ENCODE measurements at regions not wholly inside any gene's neighbourhood (a gene's known extent, or its start where the extent isn't known, plus 50 kb on each side); places are given as distances from the start of the nearest gene placed in this dataset.

GRCh38 chr11:109138196-109138595 is 283.8 kb upstream of the C11orf87 start:
- no peak overlapping the region for H3K4me3 Mint-ChIP-seq
- no peaks in the 10 kb centered on the region for H3K36me3 Mint-ChIP-seq (ENCODE audit: low read depth)
- H3K9me3 Mint-ChIP-seq = no peaks in the 10 kb centered on the region
- no peak overlapping the region for H3K27ac Mint-ChIP-seq
- no peaks in the 10 kb centered on the region for H3K27me3 Mint-ChIP-seq (ENCODE audit: low read depth)
- DNase-seq (ENCODE audit: low spot score) = no peak
- no peaks in the 10 kb centered on the region for H3K4me1 Mint-ChIP-seq (ENCODE audit: low read depth)

GRCh38 chr11:109140426-109140825 is 281.6 kb upstream of the C11orf87 start:
- Mint-ChIP-seq H3K27me3 (ENCODE audit: low read depth) (no peaks in the 10 kb centered on the region), H3K9me3 (no peaks in the 10 kb centered on the region), H3K4me3 (no peak overlapping the region)

GRCh38 chr11:109140857-109141515 is 281.0 kb upstream of the C11orf87 start:
- no peak overlapping the region for H3K27ac Mint-ChIP-seq
- no peaks in the 10 kb centered on the region for H3K9me3 Mint-ChIP-seq
- H3K27me3 Mint-ChIP-seq (ENCODE audit: low read depth) = no peaks in the 10 kb centered on the region
- H3K4me1 Mint-ChIP-seq (ENCODE audit: low read depth) = no peaks in the 10 kb centered on the region
- DNase-seq (ENCODE audit: low spot score) = no peak
- H3K4me3 Mint-ChIP-seq = no peak overlapping the region
- no peaks in the 10 kb centered on the region for H3K36me3 Mint-ChIP-seq (ENCODE audit: low read depth)

More at GRCh38 chr11:109140426-109140825, 281.6 kb upstream of the C11orf87 start:
- Mint-ChIP-seq H3K36me3 (ENCODE audit: low read depth) (no peaks in the 10 kb centered on the region), H3K27ac (no peak overlapping the region), H3K4me1 (ENCODE audit: low read depth) (no peaks in the 10 kb centered on the region)
- no peak for DNase-seq (ENCODE audit: low spot score)

- H3K36me3 Mint-ChIP-seq (ENCODE audit: low read depth) = no peaks in the 10 kb centered on the region
- H3K27me3 Mint-ChIP-seq (ENCODE audit: low read depth) = no peaks in the 10 kb centered on the region
- H3K4me3 Mint-ChIP-seq = no peak overlapping the region
- H3K9me3 Mint-ChIP-seq = no peaks in the 10 kb centered on the region
- no peak overlapping the region for H3K27ac Mint-ChIP-seq
- no peak for DNase-seq (ENCODE audit: low spot score)
- no peaks in the 10 kb centered on the region for H3K4me1 Mint-ChIP-seq (ENCODE audit: low read depth)
Measured at GRCh38 chr11:109145287-109145686, 276.7 kb upstream of the C11orf87 start.

- Mint-ChIP-seq H3K9me3 (no peaks in the 10 kb centered on the region), H3K4me3 (no peak overlapping the region), H3K27me3 (ENCODE audit: low read depth) (no peaks in the 10 kb centered on the region), H3K4me1 (ENCODE audit: low read depth) (no peaks in the 10 kb centered on the region), H3K27ac (no peak overlapping the region), H3K36me3 (ENCODE audit: low read depth) (no peaks in the 10 kb centered on the region)
- DNase-seq (ENCODE audit: low spot score) = no peak
Measured at GRCh38 chr11:109147726-109148125, 274.3 kb upstream of the C11orf87 start.

GRCh38 chr11:109148669-109149068 is 273.3 kb upstream of the C11orf87 start:
- H3K27me3 Mint-ChIP-seq (ENCODE audit: low read depth) = no peaks in the 10 kb centered on the region
- DNase-seq (ENCODE audit: low spot score) = no peak
- no peaks in the 10 kb centered on the region for H3K36me3 Mint-ChIP-seq (ENCODE audit: low read depth)
- no peaks in the 10 kb centered on the region for H3K9me3 Mint-ChIP-seq
- H3K4me1 Mint-ChIP-seq (ENCODE audit: low read depth) = no peaks in the 10 kb centered on the region
- H3K27ac Mint-ChIP-seq = no peak overlapping the region
- H3K4me3 Mint-ChIP-seq = no peak overlapping the region

GRCh38 chr11:109150581-109150980 is 271.4 kb upstream of the C11orf87 start:
- Mint-ChIP-seq H3K4me1 (ENCODE audit: low read depth) (peaks cover 3% of the 10 kb centered on the region), H3K4me3 (no peak overlapping the region)

GRCh38 chr11:109153836-109154235 is 268.2 kb upstream of the C11orf87 start:
- H3K4me1 Mint-ChIP-seq (ENCODE audit: low read depth) = peaks cover 3% of the 10 kb centered on the region
- DNase-seq (ENCODE audit: low spot score) = no peak

More at GRCh38 chr11:109150581-109150980, 271.4 kb upstream of the C11orf87 start:
- no peak for DNase-seq (ENCODE audit: low spot score)
- Mint-ChIP-seq H3K36me3 (ENCODE audit: low read depth) (no peaks in the 10 kb centered on the region), H3K9me3 (peaks cover 3% of the 10 kb centered on the region), H3K27ac (no peak overlapping the region), H3K27me3 (ENCODE audit: low read depth) (no peaks in the 10 kb centered on the region)

GRCh38 chr11:109155291-109155690 is 266.7 kb upstream of the C11orf87 start:
- Mint-ChIP-seq H3K27ac (no peak overlapping the region), H3K27me3 (ENCODE audit: low read depth) (no peaks in the 10 kb centered on the region), H3K9me3 (peaks cover 9% of the 10 kb centered on the region), H3K4me3 (no peak overlapping the region), H3K4me1 (ENCODE audit: low read depth) (peaks cover 3% of the 10 kb centered on the region), H3K36me3 (ENCODE audit: low read depth) (no peaks in the 10 kb centered on the region)
- no peak for DNase-seq (ENCODE audit: low spot score)

More at GRCh38 chr11:109153836-109154235, 268.2 kb upstream of the C11orf87 start:
- H3K4me3 Mint-ChIP-seq = no peak overlapping the region
- H3K27me3 Mint-ChIP-seq (ENCODE audit: low read depth) = no peaks in the 10 kb centered on the region
- H3K27ac Mint-ChIP-seq = no peak overlapping the region
- H3K36me3 Mint-ChIP-seq (ENCODE audit: low read depth) = no peaks in the 10 kb centered on the region
- peaks cover 9% of the 10 kb centered on the region for H3K9me3 Mint-ChIP-seq

- H3K4me3 Mint-ChIP-seq = no peak overlapping the region
- H3K4me1 Mint-ChIP-seq (ENCODE audit: low read depth) = no peaks in the 10 kb centered on the region
- no peaks in the 10 kb centered on the region for H3K27me3 Mint-ChIP-seq (ENCODE audit: low read depth)
- DNase-seq (ENCODE audit: low spot score) = no peak
- no peaks in the 10 kb centered on the region for H3K9me3 Mint-ChIP-seq
- no peak overlapping the region for H3K27ac Mint-ChIP-seq
- no peaks in the 10 kb centered on the region for H3K36me3 Mint-ChIP-seq (ENCODE audit: low read depth)
Measured at GRCh38 chr11:109165035-109165434, 257.0 kb upstream of the C11orf87 start.

GRCh38 chr11:109166441-109166840 is 255.5 kb upstream of the C11orf87 start:
- no peak overlapping the region for H3K27ac Mint-ChIP-seq
- no peaks in the 10 kb centered on the region for H3K27me3 Mint-ChIP-seq (ENCODE audit: low read depth)
- no peaks in the 10 kb centered on the region for H3K36me3 Mint-ChIP-seq (ENCODE audit: low read depth)

GRCh38 chr11:109173504-109173903 is 248.5 kb upstream of the C11orf87 start:
- H3K36me3 Mint-ChIP-seq (ENCODE audit: low read depth) = no peaks in the 10 kb centered on the region
- H3K27me3 Mint-ChIP-seq (ENCODE audit: low read depth) = no peaks in the 10 kb centered on the region
- H3K4me1 Mint-ChIP-seq (ENCODE audit: low read depth) = no peaks in the 10 kb centered on the region
- no peak overlapping the region for H3K4me3 Mint-ChIP-seq
- no peak overlapping the region for H3K27ac Mint-ChIP-seq
- H3K9me3 Mint-ChIP-seq = no peaks in the 10 kb centered on the region
- DNase-seq (ENCODE audit: low spot score) = no peak

More at GRCh38 chr11:109166441-109166840, 255.5 kb upstream of the C11orf87 start:
- Mint-ChIP-seq H3K4me3 (no peak overlapping the region), H3K4me1 (ENCODE audit: low read depth) (no peaks in the 10 kb centered on the region), H3K9me3 (no peaks in the 10 kb centered on the region)
- DNase-seq (ENCODE audit: low spot score) = no peak

- no peak for DNase-seq (ENCODE audit: low spot score)
- H3K9me3 Mint-ChIP-seq = peaks cover 12% of the 10 kb centered on the region
- no peak overlapping the region for H3K4me3 Mint-ChIP-seq
- no peaks in the 10 kb centered on the region for H3K4me1 Mint-ChIP-seq (ENCODE audit: low read depth)
- no peaks in the 10 kb centered on the region for H3K27me3 Mint-ChIP-seq (ENCODE audit: low read depth)
- no peaks in the 10 kb centered on the region for H3K36me3 Mint-ChIP-seq (ENCODE audit: low read depth)
- no peak overlapping the region for H3K27ac Mint-ChIP-seq
Measured at GRCh38 chr11:109184376-109184775, 237.6 kb upstream of the C11orf87 start.

- no peaks in the 10 kb centered on the region for H3K4me1 Mint-ChIP-seq (ENCODE audit: low read depth)
- no peak overlapping the region for H3K27ac Mint-ChIP-seq
- no peak overlapping the region for H3K4me3 Mint-ChIP-seq
Measured at GRCh38 chr11:109192864-109193263, 229.1 kb upstream of the C11orf87 start.

GRCh38 chr11:109193880-109194279 is 228.1 kb upstream of the C11orf87 start:
- Mint-ChIP-seq H3K36me3 (ENCODE audit: low read depth) (no peaks in the 10 kb centered on the region), H3K9me3 (peaks cover 18% of the 10 kb centered on the region), H3K27ac (no peak overlapping the region), H3K4me3 (no peak overlapping the region), H3K27me3 (ENCODE audit: low read depth) (no peaks in the 10 kb centered on the region), H3K4me1 (ENCODE audit: low read depth) (no peaks in the 10 kb centered on the region)
- no peak for DNase-seq (ENCODE audit: low spot score)

More at GRCh38 chr11:109192864-109193263, 229.1 kb upstream of the C11orf87 start:
- Mint-ChIP-seq H3K27me3 (ENCODE audit: low read depth) (no peaks in the 10 kb centered on the region), H3K36me3 (ENCODE audit: low read depth) (no peaks in the 10 kb centered on the region), H3K9me3 (peaks cover 18% of the 10 kb centered on the region)
- DNase-seq (ENCODE audit: low spot score) = no peak
